K562 (cell line): ENCODE measurements at regions not wholly inside any gene's neighbourhood (a gene's known extent, or its start where the extent isn't known, plus 50 kb on each side); places are given as distances from the start of the nearest gene placed in this dataset.
A peak's percentile ranks its signal among the peaks of the same experiment; 100 is the strongest.

ENCODE experiments used
- ATAC-seq: fragments of 200-7000 bp; cut with Tn5 transposase; 3 replicates; pipeline ENCODE4 v1.9.1; 2020; ENCODE audit warnings: moderate library complexity
- BruUV-seq: library from RNA; stranded (reverse); fragments of 400-500 nt; replicated peaks from 2 replicates; lab custom pipeline; 2021; lab: Mats Ljungman, UMichigan
- CTCF ChIA-PET: fragments of 300-600 bp; formaldehyde crosslinking; extraction: SDS; loops from one replicate; lab custom pipeline; 2021; ENCODE audit warnings: low intra/inter-chr PET ratio; lab: Yijun Ruan, JAX
- POLR2A ChIA-PET: fragments of 300-600, 350-650 bp; sonication (Branson Sonifier 250); formaldehyde crosslinking; extraction: SDS; loops from one replicate; lab custom pipeline; 2021; ENCODE audit warnings: antibody characterized with exemption, inconsistent platforms; lab: Yijun Ruan, JAX
- DNase-seq, 4 experiments: peaks; one replicate each; pipeline versions ENCODE4 v3.0.0 to v3.0.0-alpha.2; 2011 to 2018; ENCODE audit warnings: low spot score in 3 of 4, mixed read lengths in 3 of 4; ENCODE audit errors: extremely low read depth in 1 of 4
- FAIRE-seq: peaks from 2 replicates; lab custom pipeline; 2011; peaks lifted over from hg19 to GRCh38; lab: Jason Lieb, UNC
- H2AFZ ChIP-seq: 2 replicates; pipeline ENCODE4 v1.6.0; 2011; ENCODE audit warnings: low read depth, low read length, control low read depth, inconsistent platforms
- H3K27ac ChIP-seq: fragments of 200-600 bp; 3 replicates; pipeline ENCODE4 v1.8.0; 2011; ENCODE audit warnings: low read depth, mild to moderate bottlenecking, control low read depth, inconsistent platforms, low read length, moderate library complexity, mixed read lengths; ENCODE audit errors: extremely low read depth
- H3K27me3 ChIP-seq, 2 experiments: fragments of 300-600 bp in 1 of 2; 2 replicates in 1 of 2; 3 replicates in 1 of 2; pipeline versions ENCODE4 v1.6.0 to v1.8.0; 2011; ENCODE audit warnings: inconsistent platforms in 2 of 2, low read length in 2 of 2, mild to moderate bottlenecking in 1 of 2, mixed read lengths in 1 of 2, moderate library complexity in 1 of 2; ENCODE audit not compliant: control insufficient read depth in 2 of 2, insufficient read depth in 2 of 2
- H3K36me3 ChIP-seq: fragments of 300-600 bp; 3 replicates; pipeline ENCODE4 v1.8.0; 2011; ENCODE audit warnings: mild to moderate bottlenecking, low read length, inconsistent platforms; ENCODE audit not compliant: control insufficient read depth, insufficient read depth
- H3K4me1 ChIP-seq, 2 experiments: fragments of 200-600 bp in 1 of 2; replicated peaks in 1 of 2; 2 replicates in 1 of 2; 3 replicates in 1 of 2; pipeline versions ENCODE4 v1.5.1 to v1.8.0; 2011; ENCODE audit warnings: inconsistent platforms in 2 of 2, low read length in 2 of 2, mild to moderate bottlenecking in 1 of 2, mixed read lengths in 1 of 2, moderate library complexity in 1 of 2; ENCODE audit not compliant: control insufficient read depth in 2 of 2, insufficient read depth in 2 of 2
- H3K4me2 ChIP-seq: 2 replicates; pipeline ENCODE4 v1.6.1; 2011; ENCODE audit warnings: low read length, control low read depth, inconsistent platforms, mixed read lengths; ENCODE audit not compliant: insufficient read depth
- H3K4me3 ChIP-seq: fragments of 200-600 bp; sonication (generic), shearing (Covaris generic); 2 replicates; pipeline ENCODE4 v1.5.1; 2016; ENCODE audit warnings: control low read depth, inconsistent platforms
- H3K79me2 ChIP-seq: fragments of 200-600 bp; 3 replicates; pipeline ENCODE4 v1.8.0; 2011; ENCODE audit warnings: low read length, inconsistent platforms; ENCODE audit not compliant: control insufficient read depth, insufficient read depth
- H3K9ac ChIP-seq, 2 experiments: 2 replicates each; pipeline versions ENCODE4 v1.6.0 to v1.6.1; 2011; ENCODE audit warnings: low read depth in 2 of 2, low read length in 2 of 2, control low read depth in 1 of 2, inconsistent platforms in 1 of 2, mild to moderate bottlenecking in 1 of 2, mixed read lengths in 1 of 2; ENCODE audit not compliant: insufficient read depth in 1 of 2
- H3K9me1 ChIP-seq: one replicate; pipeline ENCODE4 v1.6.0; 2011; ENCODE audit warnings: inconsistent platforms, mild to moderate bottlenecking, low read length, moderate library complexity; ENCODE audit not compliant: control insufficient read depth, insufficient read depth
- H3K9me3 ChIP-seq: replicated peaks from 2 replicates; pipeline ENCODE4 v1.5.1; 2011; ENCODE audit warnings: low read depth, low read length, inconsistent platforms; ENCODE audit not compliant: control insufficient read depth, insufficient read depth
- H4K20me1 ChIP-seq: replicated peaks from 2 replicates; pipeline ENCODE4 v1.6.1; 2011; ENCODE audit warnings: low read length, inconsistent platforms, mixed read lengths; ENCODE audit not compliant: control insufficient read depth, insufficient read depth
- CEBPB ChIP-seq: fragments of 450-650 bp; IDR thresholded peaks from 2 replicates; pipeline ENCODE4 v1.6.1; 2016; ENCODE audit warnings: missing genetic modification characterization, missing compliant biosample characterization
- CEBPG ChIP-seq, 3 experiments: fragments of 200-800 bp in 1 of 3; sonication (Bioruptor generic) in 1 of 3; sonication (generic) in 1 of 3; formaldehyde crosslinking in 1 of 3; IDR thresholded peaks in 2 of 3; conservative IDR thresholded peaks in 1 of 3; 2 replicates each; pipeline versions ENCODE4 v1.6.1 to v1.8.0; 2016 to 2022; ENCODE audit warnings: missing compliant biosample characterization in 2 of 3, missing genetic modification characterization in 2 of 3, mild to moderate bottlenecking in 1 of 3, missing genetic modification reagents in 1 of 3
- FUS ChIP-seq: fragments of 200-400 bp; formaldehyde crosslinking; optimal IDR thresholded peaks from 2 replicates; pipeline ENCODE3; 2017; ENCODE audit warnings: low read depth, low read length
- MXI1 ChIP-seq: IDR thresholded peaks from 2 replicates; pipeline ENCODE4 v1.6.1; 2011; ENCODE audit warnings: low read depth, mild to moderate bottlenecking, improper control_type of control experiment, low read length
- ZEB2 ChIP-seq: fragments of 450-650 bp; IDR thresholded peaks from 2 replicates; pipeline ENCODE4 v1.6.1; 2016
- ZNF165 ChIP-seq: fragments of 250-450 bp; sonication (Bioruptor Pico); IDR thresholded peaks from 2 replicates; pipeline ENCODE4 v1.4.0; 2020; ENCODE audit warnings: borderline replicate concordance
- ZNF717 ChIP-seq: fragments of 250-450 bp; sonication (Bioruptor Pico); IDR thresholded peaks from 2 replicates; pipeline ENCODE4 v1.5.0; 2021
- ZNF79 ChIP-seq: fragments of 250-450 bp; sonication (Bioruptor Pico); IDR thresholded peaks from 2 replicates; pipeline ENCODE4 v1.4.0; 2020; ENCODE audit warnings: low read depth, mild to moderate bottlenecking, moderate library complexity
- WGBS: fragments of 100-300 bp; shearing (Covaris generic); methylation state at CpG from one replicate; pipeline ENCODE4 v1.1.6; 2016; ENCODE audit warnings: low coverage, mixed read lengths; ENCODE audit not compliant: insufficient coverage; ENCODE audit errors: missing lambda C conversion rate; 5-methylcytosine and 5-hydroxymethylcytosine counted together
- in situ Hi-C: fragments of 300-500 bp; cut with MboI; formaldehyde crosslinking; loops from 4 replicates; pipeline ENCODE4 v1.15.0; 2018; ENCODE audit warnings: inconsistent platforms, mixed read lengths
- intact Hi-C: fragments of 100-400 bp; cut with micrococcal nuclease; formaldehyde crosslinking; loops from 2 replicates; pipeline ENCODE4 v1.14.2; 2022
- TF ChIP-seq, protein P1 (sequence below): sonication (generic); formaldehyde crosslinking; IDR thresholded peaks from 2 replicates; pipeline ENCODE4 v1.8.0; 2023; ENCODE audit warnings: missing genetic modification reagents, mild to moderate bottlenecking, borderline replicate concordance
- TF ChIP-seq, protein P2 (sequence below): sonication (generic); formaldehyde crosslinking; IDR thresholded peaks from 2 replicates; pipeline ENCODE4 v1.4.0; 2020; ENCODE audit warnings: mild to moderate bottlenecking, missing genetic modification reagents

DNA sequence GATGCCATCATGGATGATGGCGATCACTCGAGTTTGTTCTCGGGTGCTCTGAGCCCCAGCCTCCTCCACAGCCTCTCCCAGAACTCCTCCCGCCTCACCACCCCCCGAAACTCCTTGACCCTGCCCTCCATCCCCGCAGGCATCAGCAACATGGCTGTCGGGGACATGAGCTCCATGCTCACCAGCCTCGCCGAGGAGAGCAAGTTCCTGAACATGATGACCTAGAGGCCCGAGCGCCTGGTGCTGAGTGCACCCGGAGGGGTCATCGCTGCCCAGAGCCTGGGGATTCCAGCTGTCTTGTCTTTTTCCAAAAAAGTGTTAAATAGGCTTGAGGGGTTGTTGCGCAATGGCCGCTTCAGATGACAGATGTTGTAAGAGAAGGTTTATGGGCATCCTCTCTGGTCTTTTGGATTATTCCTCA lies 254.8 kb downstream of the GLI2 start:
- in situ Hi-C loops, result no loop called here
- BruUV-seq, result no TSS peak
- ATAC-seq (no peak), FAIRE-seq (no peak), DNase-seq (no peak)
- Histone ChIP-seq H3K4me3 (no peak overlapping the region), H4K20me1 (peaks cover 10% of the 10 kb centered on the region; the same call in 1 of the 2 replicates), H3K4me2 (no peak overlapping the region), H2AFZ (no peak overlapping the region), H3K27ac (no peak overlapping the region), H3K4me1 (peaks cover 0 to 6% of the 10 kb centered on the region in 2 experiments; a peak in 2 of 5 replicates), H3K79me2 (no peaks in the 10 kb centered on the region), H3K9ac (no peak overlapping the region), H3K9me3 (no peaks in the 10 kb centered on the region), H3K27me3 (peaks cover 22 to 77% of the 10 kb centered on the region in 2 experiments), H3K9me1 (peaks cover 2% of the 10 kb centered on the region), H3K36me3 (no peaks in the 10 kb centered on the region)
- CTCF ChIA-PET, result no interaction called here
- POLR2A ChIA-PET, result interaction anchor here (0.6 to 0.8 kb wide), 2 partner anchors 14 to 15 kb away, joined by 3 to 5 read pairs; no protein-coding TSS in a partner anchor
- WGBS, result 7% methylated on average over 9 of the region's 15 CpGs
- TF ChIP-seq, protein P1, sequence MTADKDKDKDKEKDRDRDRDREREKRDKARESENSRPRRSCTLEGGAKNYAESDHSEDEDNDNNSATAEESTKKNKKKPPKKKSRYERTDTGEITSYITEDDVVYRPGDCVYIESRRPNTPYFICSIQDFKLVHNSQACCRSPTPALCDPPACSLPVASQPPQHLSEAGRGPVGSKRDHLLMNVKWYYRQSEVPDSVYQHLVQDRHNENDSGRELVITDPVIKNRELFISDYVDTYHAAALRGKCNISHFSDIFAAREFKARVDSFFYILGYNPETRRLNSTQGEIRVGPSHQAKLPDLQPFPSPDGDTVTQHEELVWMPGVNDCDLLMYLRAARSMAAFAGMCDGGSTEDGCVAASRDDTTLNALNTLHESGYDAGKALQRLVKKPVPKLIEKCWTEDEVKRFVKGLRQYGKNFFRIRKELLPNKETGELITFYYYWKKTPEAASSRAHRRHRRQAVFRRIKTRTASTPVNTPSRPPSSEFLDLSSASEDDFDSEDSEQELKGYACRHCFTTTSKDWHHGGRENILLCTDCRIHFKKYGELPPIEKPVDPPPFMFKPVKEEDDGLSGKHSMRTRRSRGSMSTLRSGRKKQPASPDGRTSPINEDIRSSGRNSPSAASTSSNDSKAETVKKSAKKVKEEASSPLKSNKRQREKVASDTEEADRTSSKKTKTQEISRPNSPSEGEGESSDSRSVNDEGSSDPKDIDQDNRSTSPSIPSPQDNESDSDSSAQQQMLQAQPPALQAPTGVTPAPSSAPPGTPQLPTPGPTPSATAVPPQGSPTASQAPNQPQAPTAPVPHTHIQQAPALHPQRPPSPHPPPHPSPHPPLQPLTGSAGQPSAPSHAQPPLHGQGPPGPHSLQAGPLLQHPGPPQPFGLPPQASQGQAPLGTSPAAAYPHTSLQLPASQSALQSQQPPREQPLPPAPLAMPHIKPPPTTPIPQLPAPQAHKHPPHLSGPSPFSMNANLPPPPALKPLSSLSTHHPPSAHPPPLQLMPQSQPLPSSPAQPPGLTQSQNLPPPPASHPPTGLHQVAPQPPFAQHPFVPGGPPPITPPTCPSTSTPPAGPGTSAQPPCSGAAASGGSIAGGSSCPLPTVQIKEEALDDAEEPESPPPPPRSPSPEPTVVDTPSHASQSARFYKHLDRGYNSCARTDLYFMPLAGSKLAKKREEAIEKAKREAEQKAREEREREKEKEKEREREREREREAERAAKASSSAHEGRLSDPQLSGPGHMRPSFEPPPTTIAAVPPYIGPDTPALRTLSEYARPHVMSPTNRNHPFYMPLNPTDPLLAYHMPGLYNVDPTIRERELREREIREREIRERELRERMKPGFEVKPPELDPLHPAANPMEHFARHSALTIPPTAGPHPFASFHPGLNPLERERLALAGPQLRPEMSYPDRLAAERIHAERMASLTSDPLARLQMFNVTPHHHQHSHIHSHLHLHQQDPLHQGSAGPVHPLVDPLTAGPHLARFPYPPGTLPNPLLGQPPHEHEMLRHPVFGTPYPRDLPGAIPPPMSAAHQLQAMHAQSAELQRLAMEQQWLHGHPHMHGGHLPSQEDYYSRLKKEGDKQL (CRISPR knock-in tag), result no peak
- TF ChIP-seq ZNF717 (CRISPR knock-in tag) (no peak), MXI1 (no peak), CEBPG (CRISPR knock-in tag; IDR thresholded peaks at IDR 0.05) (peak; percentile 52; the same call in 1 of the 2 replicates), CEBPG (tag; conservative IDR thresholded peaks at IDR 0.05 in 1 of 2, IDR thresholded peaks at IDR 0.05 in 1 of 2) (peak; percentile 60 to 90), ZNF165 (no peak), ZNF79 (CRISPR knock-in tag) (no peak), CEBPB (tag) (peak; percentile 92), FUS (no peak), ZEB2 (no peak)
- TF ChIP-seq, protein P2, sequence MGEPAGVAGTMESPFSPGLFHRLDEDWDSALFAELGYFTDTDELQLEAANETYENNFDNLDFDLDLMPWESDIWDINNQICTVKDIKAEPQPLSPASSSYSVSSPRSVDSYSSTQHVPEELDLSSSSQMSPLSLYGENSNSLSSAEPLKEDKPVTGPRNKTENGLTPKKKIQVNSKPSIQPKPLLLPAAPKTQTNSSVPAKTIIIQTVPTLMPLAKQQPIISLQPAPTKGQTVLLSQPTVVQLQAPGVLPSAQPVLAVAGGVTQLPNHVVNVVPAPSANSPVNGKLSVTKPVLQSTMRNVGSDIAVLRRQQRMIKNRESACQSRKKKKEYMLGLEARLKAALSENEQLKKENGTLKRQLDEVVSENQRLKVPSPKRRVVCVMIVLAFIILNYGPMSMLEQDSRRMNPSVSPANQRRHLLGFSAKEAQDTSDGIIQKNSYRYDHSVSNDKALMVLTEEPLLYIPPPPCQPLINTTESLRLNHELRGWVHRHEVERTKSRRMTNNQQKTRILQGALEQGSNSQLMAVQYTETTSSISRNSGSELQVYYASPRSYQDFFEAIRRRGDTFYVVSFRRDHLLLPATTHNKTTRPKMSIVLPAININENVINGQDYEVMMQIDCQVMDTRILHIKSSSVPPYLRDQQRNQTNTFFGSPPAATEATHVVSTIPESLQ (CRISPR knock-in tag), result no peak
- intact Hi-C loops, result no loop called here
